ENCODE measurements at regions not wholly inside any gene's neighbourhood (a gene's known extent, or its start where the extent isn't known, plus 50 kb on each side); places are given as distances from the start of the nearest gene placed in this dataset.
A peak's percentile ranks its signal among the peaks of the same experiment; 100 is the strongest.

GRCh38 chrX:93538575-93538974, 134.8 kb downstream of the NAP1L3 start:
- H3K27me3 Mint-ChIP-seq (ENCODE audit: low read depth) = no peaks in the 10 kb centered on the region
- no peak overlapping the region for H3K27ac Mint-ChIP-seq
- no peaks in the 10 kb centered on the region for H3K9me3 Mint-ChIP-seq
- peak; percentile 55 to 67 (median 57) for TF ChIP-seq CTCF (IDR thresholded peaks at IDR 0.05; ENCODE audit: unreplicated experiment in 3 of 3)
- no peak overlapping the region for H3K4me3 Mint-ChIP-seq
- H3K36me3 Mint-ChIP-seq (ENCODE audit: low read depth) = no peaks in the 10 kb centered on the region
- H3K4me1 Mint-ChIP-seq = no peaks in the 10 kb centered on the region

- H3K27ac Mint-ChIP-seq = no peak overlapping the region
- TF ChIP-seq CTCF (IDR thresholded peaks at IDR 0.05; ENCODE audit: unreplicated experiment in 3 of 3) = no peak
- no peak overlapping the region for H3K4me3 Mint-ChIP-seq
- H3K27me3 Mint-ChIP-seq (ENCODE audit: low read depth) = no peaks in the 10 kb centered on the region
- no peaks in the 10 kb centered on the region for H3K36me3 Mint-ChIP-seq (ENCODE audit: low read depth)
- H3K9me3 Mint-ChIP-seq = no peaks in the 10 kb centered on the region
- no peaks in the 10 kb centered on the region for H3K4me1 Mint-ChIP-seq
Measured at GRCh38 chrX:93528917-93529316, 144.5 kb downstream of the NAP1L3 start.

All from nephron (organoid).